ENCODE measurements at regions not wholly inside any gene's neighbourhood (a gene's known extent, or its start where the extent isn't known, plus 50 kb on each side); places are given as distances from the start of the nearest gene placed in this dataset.

DNA sequence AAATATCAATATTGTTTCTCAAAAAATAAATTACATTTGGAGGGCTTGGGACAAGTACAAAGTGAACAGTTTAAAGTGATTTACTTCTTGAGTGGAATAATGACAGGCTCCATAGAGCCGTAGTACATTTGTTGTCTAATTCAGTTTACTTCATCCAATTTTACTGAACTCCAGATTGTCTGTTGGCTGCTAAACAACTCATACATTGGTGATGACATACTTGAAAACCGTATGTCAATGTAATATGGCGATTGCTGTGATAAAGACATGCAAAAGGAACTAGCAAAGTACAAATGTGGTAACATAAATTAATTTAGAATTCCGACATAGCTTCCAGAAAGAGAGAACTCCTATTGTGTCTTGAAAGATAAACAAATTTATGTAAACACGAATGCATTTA, 1197.5 kb upstream of the CDH18 start:
- TF ChIP-seq, protein P1, sequence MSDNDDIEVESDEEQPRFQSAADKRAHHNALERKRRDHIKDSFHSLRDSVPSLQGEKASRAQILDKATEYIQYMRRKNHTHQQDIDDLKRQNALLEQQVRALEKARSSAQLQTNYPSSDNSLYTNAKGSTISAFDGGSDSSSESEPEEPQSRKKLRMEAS (IDR thresholded peaks at IDR 0.05), result no peak
- TF ChIP-seq TAF1 (IDR thresholded peaks at IDR 0.05; ENCODE audit: low read depth) (no peak), ZBTB7A (IDR thresholded peaks at IDR 0.05; ENCODE audit: low read depth) (no peak), EP300 (IDR thresholded peaks at IDR 0.05; ENCODE audit: borderline replicate concordance) (no peak), TEAD4 (IDR thresholded peaks at IDR 0.05) (no peak), TCF12 (IDR thresholded peaks at IDR 0.05; ENCODE audit: low read depth) (no peak), FOXM1 (IDR thresholded peaks at IDR 0.05; ENCODE audit: borderline replicate concordance, low read depth) (no peak), CEBPB (IDR thresholded peaks at IDR 0.05) (no peak), NFIC (IDR thresholded peaks at IDR 0.05) (no peak)
- TF ChIP-seq, protein P2, sequence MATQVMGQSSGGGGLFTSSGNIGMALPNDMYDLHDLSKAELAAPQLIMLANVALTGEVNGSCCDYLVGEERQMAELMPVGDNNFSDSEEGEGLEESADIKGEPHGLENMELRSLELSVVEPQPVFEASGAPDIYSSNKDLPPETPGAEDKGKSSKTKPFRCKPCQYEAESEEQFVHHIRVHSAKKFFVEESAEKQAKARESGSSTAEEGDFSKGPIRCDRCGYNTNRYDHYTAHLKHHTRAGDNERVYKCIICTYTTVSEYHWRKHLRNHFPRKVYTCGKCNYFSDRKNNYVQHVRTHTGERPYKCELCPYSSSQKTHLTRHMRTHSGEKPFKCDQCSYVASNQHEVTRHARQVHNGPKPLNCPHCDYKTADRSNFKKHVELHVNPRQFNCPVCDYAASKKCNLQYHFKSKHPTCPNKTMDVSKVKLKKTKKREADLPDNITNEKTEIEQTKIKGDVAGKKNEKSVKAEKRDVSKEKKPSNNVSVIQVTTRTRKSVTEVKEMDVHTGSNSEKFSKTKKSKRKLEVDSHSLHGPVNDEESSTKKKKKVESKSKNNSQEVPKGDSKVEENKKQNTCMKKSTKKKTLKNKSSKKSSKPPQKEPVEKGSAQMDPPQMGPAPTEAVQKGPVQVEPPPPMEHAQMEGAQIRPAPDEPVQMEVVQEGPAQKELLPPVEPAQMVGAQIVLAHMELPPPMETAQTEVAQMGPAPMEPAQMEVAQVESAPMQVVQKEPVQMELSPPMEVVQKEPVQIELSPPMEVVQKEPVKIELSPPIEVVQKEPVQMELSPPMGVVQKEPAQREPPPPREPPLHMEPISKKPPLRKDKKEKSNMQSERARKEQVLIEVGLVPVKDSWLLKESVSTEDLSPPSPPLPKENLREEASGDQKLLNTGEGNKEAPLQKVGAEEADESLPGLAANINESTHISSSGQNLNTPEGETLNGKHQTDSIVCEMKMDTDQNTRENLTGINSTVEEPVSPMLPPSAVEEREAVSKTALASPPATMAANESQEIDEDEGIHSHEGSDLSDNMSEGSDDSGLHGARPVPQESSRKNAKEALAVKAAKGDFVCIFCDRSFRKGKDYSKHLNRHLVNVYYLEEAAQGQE (IDR thresholded peaks at IDR 0.05; ENCODE audit: low read depth), result no peak

DNA sequence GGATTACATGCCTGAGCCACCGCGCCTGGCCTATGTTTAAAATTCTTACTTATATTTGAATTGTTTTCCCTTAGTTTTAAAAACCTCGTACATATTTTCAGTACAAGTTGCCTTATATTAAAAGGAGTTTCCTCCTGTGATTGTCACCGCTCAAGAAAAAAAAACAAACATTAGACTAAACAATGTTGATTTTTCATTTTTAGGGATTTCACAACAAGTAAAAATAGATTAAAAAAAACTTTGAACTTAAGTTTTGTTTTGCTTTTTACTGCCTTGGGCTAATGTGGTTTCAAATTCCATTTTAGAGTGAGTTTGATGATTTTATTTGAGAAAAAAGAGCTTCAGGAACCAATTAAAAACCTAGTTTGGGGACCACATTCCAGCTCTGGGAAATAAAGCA, 1196.6 kb upstream of the CDH18 start:
- no peak for TF ChIP-seq TAF1 (IDR thresholded peaks at IDR 0.05; ENCODE audit: low read depth)
- TF ChIP-seq CREB1 (IDR thresholded peaks at IDR 0.05; ENCODE audit: low read depth), result no peak
- TF ChIP-seq, protein P2 (IDR thresholded peaks at IDR 0.05; ENCODE audit: low read depth), result no peak
- TF ChIP-seq RAD21 (IDR thresholded peaks at IDR 0.05; ENCODE audit: low read depth), result no peak
- TF ChIP-seq ZBTB7A (IDR thresholded peaks at IDR 0.05; ENCODE audit: low read depth), result no peak
- no peak for TF ChIP-seq EP300 (IDR thresholded peaks at IDR 0.05; ENCODE audit: borderline replicate concordance)

DNA sequence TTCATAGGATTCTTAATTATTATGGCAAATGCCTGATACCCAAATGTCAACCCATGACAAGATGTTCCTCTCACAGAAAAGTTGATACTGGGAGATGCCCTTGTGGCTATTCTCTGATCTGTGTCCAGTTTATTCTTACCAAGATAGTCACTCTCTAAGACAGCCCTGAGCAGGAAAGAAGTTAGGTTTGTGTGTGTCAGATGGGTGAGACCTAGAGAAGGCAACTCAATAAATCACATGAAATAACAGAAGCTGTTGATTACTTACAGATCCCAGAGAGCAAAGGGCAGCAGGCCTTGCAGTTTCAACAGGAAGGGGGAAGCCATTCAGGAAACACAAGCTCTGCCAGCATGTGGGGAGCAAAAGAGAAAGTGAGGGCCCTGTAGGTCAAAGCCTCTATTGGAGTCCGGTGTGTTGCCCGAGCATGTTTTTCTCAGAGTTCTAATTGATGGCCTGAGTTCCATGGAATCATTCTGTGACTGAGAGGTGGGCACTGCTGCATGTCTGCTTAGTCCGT, 1193.7 kb upstream of the CDH18 start:
- TF ChIP-seq CEBPB (IDR thresholded peaks at IDR 0.05), result no peak
- no peak for TF ChIP-seq EGR1 (IDR thresholded peaks at IDR 0.05)
- TF ChIP-seq, protein P3, sequence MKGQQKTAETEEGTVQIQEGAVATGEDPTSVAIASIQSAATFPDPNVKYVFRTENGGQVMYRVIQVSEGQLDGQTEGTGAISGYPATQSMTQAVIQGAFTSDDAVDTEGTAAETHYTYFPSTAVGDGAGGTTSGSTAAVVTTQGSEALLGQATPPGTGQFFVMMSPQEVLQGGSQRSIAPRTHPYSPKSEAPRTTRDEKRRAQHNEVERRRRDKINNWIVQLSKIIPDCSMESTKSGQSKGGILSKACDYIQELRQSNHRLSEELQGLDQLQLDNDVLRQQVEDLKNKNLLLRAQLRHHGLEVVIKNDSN (IDR thresholded peaks at IDR 0.05), result no peak
- no peak for TF ChIP-seq RAD21 (IDR thresholded peaks at IDR 0.05; ENCODE audit: low read depth)
- TF ChIP-seq CREB1 (IDR thresholded peaks at IDR 0.05; ENCODE audit: low read depth), result no peak
- no peak for TF ChIP-seq TCF12 (IDR thresholded peaks at IDR 0.05; ENCODE audit: low read depth)
- no peak for TF ChIP-seq FOXM1 (IDR thresholded peaks at IDR 0.05; ENCODE audit: borderline replicate concordance, low read depth)
- TF ChIP-seq, protein P1 (IDR thresholded peaks at IDR 0.05), result no peak
- TF ChIP-seq ZBTB7A (IDR thresholded peaks at IDR 0.05; ENCODE audit: low read depth), result no peak
- TF ChIP-seq TEAD4 (IDR thresholded peaks at IDR 0.05), result no peak
- no peak for TF ChIP-seq YY1 (IDR thresholded peaks at IDR 0.05; ENCODE audit: low read depth)

DNA sequence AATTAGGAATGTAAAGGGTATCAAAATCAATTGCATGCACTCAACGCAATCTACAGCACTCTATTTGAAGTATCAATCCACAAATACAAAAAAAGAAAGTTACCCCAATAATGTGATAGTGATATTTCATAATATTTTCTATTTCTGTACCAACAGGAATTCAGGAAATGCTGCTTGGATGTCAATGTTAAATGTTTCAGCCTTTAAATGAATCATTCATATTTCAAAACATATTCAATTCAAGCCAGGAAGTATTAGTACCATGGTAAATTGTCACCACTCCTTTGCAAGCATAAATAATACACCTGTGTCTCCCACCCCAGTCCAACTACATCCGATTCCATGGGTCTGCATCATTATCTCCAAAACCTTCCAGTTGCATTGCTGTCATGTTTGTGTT, 1185.5 kb upstream of the CDH18 start:
- TF ChIP-seq TAF1 (IDR thresholded peaks at IDR 0.05; ENCODE audit: low read depth) (no peak), NFIC (IDR thresholded peaks at IDR 0.05) (no peak), CEBPB (IDR thresholded peaks at IDR 0.05) (no peak), RAD21 (IDR thresholded peaks at IDR 0.05; ENCODE audit: low read depth) (no peak), TEAD4 (IDR thresholded peaks at IDR 0.05) (no peak), TCF12 (IDR thresholded peaks at IDR 0.05; ENCODE audit: low read depth) (no peak), CREB1 (IDR thresholded peaks at IDR 0.05; ENCODE audit: low read depth) (no peak)
- TF ChIP-seq, protein P1 (IDR thresholded peaks at IDR 0.05), result no peak
- TF ChIP-seq, protein P2 (IDR thresholded peaks at IDR 0.05; ENCODE audit: low read depth), result no peak

DNA sequence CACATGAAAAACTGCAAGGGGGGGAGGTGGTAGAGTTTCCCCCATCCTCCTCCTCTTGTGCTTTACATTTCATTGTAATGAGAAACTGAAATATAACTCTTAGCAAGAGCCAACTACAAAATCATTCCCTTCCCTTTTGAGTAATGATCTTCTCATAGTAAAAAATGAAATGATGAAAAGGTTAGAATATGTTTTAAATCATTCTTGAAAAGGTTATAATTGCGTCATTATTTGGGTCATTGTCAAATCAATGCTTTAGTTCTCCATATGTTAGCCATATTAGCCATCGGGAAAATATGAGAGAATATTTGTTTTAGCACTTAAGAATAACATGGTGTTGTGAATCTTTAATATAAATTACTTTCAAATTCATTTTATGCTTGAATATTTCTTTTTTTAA, 1185.0 kb upstream of the CDH18 start:
- TF ChIP-seq YY1 (IDR thresholded peaks at IDR 0.05; ENCODE audit: low read depth), result no peak
- TF ChIP-seq NFIC (IDR thresholded peaks at IDR 0.05), result no peak
- TF ChIP-seq EGR1 (IDR thresholded peaks at IDR 0.05), result no peak
- TF ChIP-seq CEBPB (IDR thresholded peaks at IDR 0.05), result no peak
- TF ChIP-seq, protein P3 (IDR thresholded peaks at IDR 0.05), result no peak
- TF ChIP-seq, protein P1 (IDR thresholded peaks at IDR 0.05), result no peak
- no peak for TF ChIP-seq FOXM1 (IDR thresholded peaks at IDR 0.05; ENCODE audit: borderline replicate concordance, low read depth)
- no peak for TF ChIP-seq TEAD4 (IDR thresholded peaks at IDR 0.05)
- TF ChIP-seq EP300 (IDR thresholded peaks at IDR 0.05; ENCODE audit: borderline replicate concordance), result no peak
- TF ChIP-seq, protein P2 (IDR thresholded peaks at IDR 0.05; ENCODE audit: low read depth), result no peak
- no peak for TF ChIP-seq TAF1 (IDR thresholded peaks at IDR 0.05; ENCODE audit: low read depth)
- no peak for TF ChIP-seq RAD21 (IDR thresholded peaks at IDR 0.05; ENCODE audit: low read depth)
- TF ChIP-seq TCF12 (IDR thresholded peaks at IDR 0.05; ENCODE audit: low read depth), result no peak
- no peak for TF ChIP-seq CREB1 (IDR thresholded peaks at IDR 0.05; ENCODE audit: low read depth)
- TF ChIP-seq ZBTB7A (IDR thresholded peaks at IDR 0.05; ENCODE audit: low read depth), result no peak

Data from Ishikawa (cell line).